ENCODE measurements at regions not wholly inside any gene's neighbourhood (a gene's known extent, or its start where the extent isn't known, plus 50 kb on each side); places are given as distances from the start of the nearest gene placed in this dataset.
"Not testable (repeated sequence)": the region's sequence is repeated elsewhere in the genome, so short reads cannot be mapped to it uniquely, and the experiment has no call there.

- Mint-ChIP-seq H3K4me3 (no peak overlapping the region), H3K27ac (no peak overlapping the region; a peak in 1 of 7 replicates), H3K9me3 (peaks cover 0 to 54% of the 10 kb centered on the region in 2 experiments; a peak in 2 of 5 replicates), H3K4me1 (peaks cover 0 to 5% of the 10 kb centered on the region in 2 experiments; a peak in 1 of 4 replicates), H3K36me3 (ENCODE audit: insufficient read depth in 1 of 3, low read depth in 3 of 3) (no peaks in the 10 kb centered on the region), H3K27me3 (ENCODE audit: low read depth) (peaks cover 53% of the 10 kb centered on the region)
- Histone ChIP-seq H3K23ac (ENCODE audit: insufficient read length, low read depth, low read length) (no peak overlapping the region), H3K18ac (ENCODE audit: insufficient read length, low read depth, low read length) (no peak overlapping the region), H3T11ph (ENCODE audit: low read length) (no peak overlapping the region), H3K23me2 (ENCODE audit: insufficient read length, low read depth, low read length, poor library complexity, severe bottlenecking) (no peaks in the 10 kb centered on the region), H2BK20ac (ENCODE audit: low read depth, low read length, poor library complexity, severe bottlenecking) (no peak overlapping the region), H2BK120ac (ENCODE audit: low read depth, low read length, poor library complexity, severe bottlenecking) (no peak overlapping the region), H3K27me3 (ENCODE audit: insufficient read depth, low read length) (no peaks in the 10 kb centered on the region), H2BK15ac (ENCODE audit: low read depth, low read length) (no peak overlapping the region), H4K8ac (replicated peaks; ENCODE audit: insufficient read length, low read depth, low read length) (no peak overlapping the region), H3K79me2 (ENCODE audit: insufficient read depth, low read length) (no peaks in the 10 kb centered on the region), H3K56ac (ENCODE audit: insufficient read length, low read depth, low read length) (no peak overlapping the region), H4K91ac (ENCODE audit: insufficient read length, low read depth, low read length) (no peak overlapping the region), H3K4me2 (ENCODE audit: insufficient read depth, insufficient read length, low read length) (no peak overlapping the region), H4K20me1 (ENCODE audit: control insufficient read depth, insufficient read depth, insufficient read length) (no peaks in the 10 kb centered on the region), H3K14ac (ENCODE audit: insufficient read depth, low read length) (no peak overlapping the region), H2AFZ (ENCODE audit: low read length) (no peak overlapping the region), H3K79me1 (ENCODE audit: insufficient read depth, low read depth, low read length, poor library complexity, severe bottlenecking) (no peaks in the 10 kb centered on the region), H3K27ac (ENCODE audit: insufficient read length, low read depth, low read length) (no peak overlapping the region), H3K9ac (ENCODE audit: extremely low read depth, insufficient read length, low read length) (no peak overlapping the region), H2BK12ac (ENCODE audit: insufficient read length, low read depth, low read length) (no peak overlapping the region), H2BK5ac (ENCODE audit: insufficient read length, low read length) (no peak overlapping the region), H2AK5ac (ENCODE audit: insufficient read length, low read length) (no peak overlapping the region), H3K4ac (ENCODE audit: low read depth, low read length) (no peak overlapping the region), H3K4me1 (ENCODE audit: insufficient read depth, low read length) (no peaks in the 10 kb centered on the region), H4K5ac (ENCODE audit: insufficient read length, low read depth, low read length) (no peak overlapping the region), H3K9me3 (ENCODE audit: control insufficient read depth, low read depth, low read length) (no peaks in the 10 kb centered on the region)
- DNase-seq: no peak
- WGBS (ENCODE audit: extremely low coverage, insufficient read length, low lambda C conversion rate): no CpG with 5 or more reads among the region's 4 CpGs
- TF ChIP-seq, protein P1, sequence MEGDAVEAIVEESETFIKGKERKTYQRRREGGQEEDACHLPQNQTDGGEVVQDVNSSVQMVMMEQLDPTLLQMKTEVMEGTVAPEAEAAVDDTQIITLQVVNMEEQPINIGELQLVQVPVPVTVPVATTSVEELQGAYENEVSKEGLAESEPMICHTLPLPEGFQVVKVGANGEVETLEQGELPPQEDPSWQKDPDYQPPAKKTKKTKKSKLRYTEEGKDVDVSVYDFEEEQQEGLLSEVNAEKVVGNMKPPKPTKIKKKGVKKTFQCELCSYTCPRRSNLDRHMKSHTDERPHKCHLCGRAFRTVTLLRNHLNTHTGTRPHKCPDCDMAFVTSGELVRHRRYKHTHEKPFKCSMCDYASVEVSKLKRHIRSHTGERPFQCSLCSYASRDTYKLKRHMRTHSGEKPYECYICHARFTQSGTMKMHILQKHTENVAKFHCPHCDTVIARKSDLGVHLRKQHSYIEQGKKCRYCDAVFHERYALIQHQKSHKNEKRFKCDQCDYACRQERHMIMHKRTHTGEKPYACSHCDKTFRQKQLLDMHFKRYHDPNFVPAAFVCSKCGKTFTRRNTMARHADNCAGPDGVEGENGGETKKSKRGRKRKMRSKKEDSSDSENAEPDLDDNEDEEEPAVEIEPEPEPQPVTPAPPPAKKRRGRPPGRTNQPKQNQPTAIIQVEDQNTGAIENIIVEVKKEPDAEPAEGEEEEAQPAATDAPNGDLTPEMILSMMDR (conservative IDR thresholded peaks at IDR 0.05): no peak
Measured at GRCh38 chr2:95698146-95698545, 106.3 kb downstream of the TRIM43 start.

GRCh38 chr2:95699201-95700184 lies 107.7 kb downstream of the TRIM43 start:
- not testable (repeated sequence) for H3K27me3 ChIP-seq (ENCODE audit: insufficient read depth, low read length); H3K4me1 Mint-ChIP-seq; DNase-seq; H3K23me2 ChIP-seq (ENCODE audit: insufficient read length, low read depth, low read length, poor library complexity, severe bottlenecking); H3K4me3 Mint-ChIP-seq; H2BK120ac ChIP-seq (ENCODE audit: low read depth, low read length, poor library complexity, severe bottlenecking); H3K4me1 ChIP-seq (ENCODE audit: insufficient read depth, low read length); H3K27ac ChIP-seq (ENCODE audit: insufficient read length, low read depth, low read length); H2AFZ ChIP-seq (ENCODE audit: low read length); H4K91ac ChIP-seq (ENCODE audit: insufficient read length, low read depth, low read length); H3K79me2 ChIP-seq (ENCODE audit: insufficient read depth, low read length); H4K20me1 ChIP-seq (ENCODE audit: control insufficient read depth, insufficient read depth, insufficient read length); H3K27ac Mint-ChIP-seq; H3K4me2 ChIP-seq (ENCODE audit: insufficient read depth, insufficient read length, low read length); H2AK5ac ChIP-seq (ENCODE audit: insufficient read length, low read length); H4K5ac ChIP-seq (ENCODE audit: insufficient read length, low read depth, low read length); H4K8ac ChIP-seq (replicated peaks; ENCODE audit: insufficient read length, low read depth, low read length); H2BK12ac ChIP-seq (ENCODE audit: insufficient read length, low read depth, low read length); H2BK15ac ChIP-seq (ENCODE audit: low read depth, low read length); H2BK5ac ChIP-seq (ENCODE audit: insufficient read length, low read length); H3T11ph ChIP-seq (ENCODE audit: low read length); H3K9me3 ChIP-seq (ENCODE audit: control insufficient read depth, low read depth, low read length); H3K4ac ChIP-seq (ENCODE audit: low read depth, low read length); H3K14ac ChIP-seq (ENCODE audit: insufficient read depth, low read length); H3K36me3 Mint-ChIP-seq (ENCODE audit: insufficient read depth in 1 of 3, low read depth in 3 of 3); H3K18ac ChIP-seq (ENCODE audit: insufficient read length, low read depth, low read length); H3K79me1 ChIP-seq (ENCODE audit: insufficient read depth, low read depth, low read length, poor library complexity, severe bottlenecking); H3K9ac ChIP-seq (ENCODE audit: extremely low read depth, insufficient read length, low read length); H3K23ac ChIP-seq (ENCODE audit: insufficient read length, low read depth, low read length); H3K56ac ChIP-seq (ENCODE audit: insufficient read length, low read depth, low read length); H2BK20ac ChIP-seq (ENCODE audit: low read depth, low read length, poor library complexity, severe bottlenecking)
- peaks cover 0 to 59% of the 10 kb centered on the region in 2 experiments; a peak in 2 of 5 replicates for H3K9me3 Mint-ChIP-seq
- WGBS (ENCODE audit: extremely low coverage, insufficient read length, low lambda C conversion rate): no CpG with 5 or more reads among the region's 5 CpGs
- peaks cover 50% of the 10 kb centered on the region for H3K27me3 Mint-ChIP-seq (ENCODE audit: low read depth)
